GM23248 (cell line): ENCODE measurements at regions not wholly inside any gene's neighbourhood (a gene's known extent, or its start where the extent isn't known, plus 50 kb on each side); places are given as distances from the start of the nearest gene placed in this dataset.

Source experiments
- DNase-seq: peaks from one replicate; pipeline ENCODE4 v3.0.0-alpha.2; 2015
- H2AFZ ChIP-seq: fragments of 200-600 bp; sonication (generic); 2 replicates; pipeline ENCODE4 v1.6.1; 2016; ENCODE audit warnings: antibody characterized with exemption
- H3F3A ChIP-seq: fragments of 200-600 bp; sonication (generic); 2 replicates; pipeline ENCODE4 v1.6.1; 2016; ENCODE audit warnings: mild to moderate bottlenecking, antibody characterized with exemption, mixed run types; ENCODE audit not compliant: insufficient read depth
- H3K27ac ChIP-seq: fragments of 200-600 bp; sonication (generic); 2 replicates; pipeline ENCODE4 v1.5.1; 2016; ENCODE audit warnings: mild to moderate bottlenecking
- H3K27me3 ChIP-seq: fragments of 200-600 bp; sonication (generic); replicated peaks from 2 replicates; pipeline ENCODE4 v1.6.1; 2016; ENCODE audit warnings: mild to moderate bottlenecking; ENCODE audit not compliant: insufficient read depth
- H3K36me3 ChIP-seq: fragments of 200-600 bp; sonication (generic); 2 replicates; pipeline ENCODE4 v1.6.1; 2016; ENCODE audit warnings: low read depth, mild to moderate bottlenecking
- H3K4me1 ChIP-seq: fragments of 200-600 bp; sonication (generic); 2 replicates; pipeline ENCODE4 v1.6.1; 2016; ENCODE audit warnings: mild to moderate bottlenecking; ENCODE audit not compliant: insufficient read depth
- H3K4me2 ChIP-seq: fragments of 200-600 bp; sonication (generic); one replicate; pipeline ENCODE4 v1.6.1; 2016; ENCODE audit warnings: mild to moderate bottlenecking; ENCODE audit not compliant: unreplicated experiment
- H3K4me3 ChIP-seq: fragments of 200-600 bp; sonication (generic); 2 replicates; pipeline ENCODE4 v1.5.1; 2016; ENCODE audit warnings: mild to moderate bottlenecking
- H3K79me2 ChIP-seq: fragments of 200-600 bp; sonication (generic); 2 replicates; pipeline ENCODE4 v1.6.1; 2016; ENCODE audit warnings: mild to moderate bottlenecking; ENCODE audit not compliant: insufficient read depth
- H3K9ac ChIP-seq: fragments of 200-600 bp; sonication (generic); 2 replicates; pipeline ENCODE4 v1.6.1; 2016; ENCODE audit warnings: mild to moderate bottlenecking
- H3K9me2 ChIP-seq: fragments of 200-600 bp; sonication (generic); 2 replicates; pipeline ENCODE4 v1.6.1; 2016; ENCODE audit warnings: mixed run types, mild to moderate bottlenecking, moderate library complexity; ENCODE audit not compliant: insufficient read depth
- H3K9me3 ChIP-seq: fragments of 200-600 bp; sonication (generic); one replicate; pipeline ENCODE4 v1.6.1; 2017; ENCODE audit warnings: low read depth
- H4K20me1 ChIP-seq: fragments of 200-600 bp; sonication (generic); 2 replicates; pipeline ENCODE4 v1.6.0; 2016; ENCODE audit not compliant: insufficient read depth
- EZH2 ChIP-seq: fragments of 200-600 bp; sonication (generic); IDR thresholded peaks from 2 replicates; pipeline ENCODE4 v1.6.1; 2018; ENCODE audit warnings: antibody characterized with exemption, mild to moderate bottlenecking; ENCODE audit not compliant: insufficient read depth, poor library complexity, severe bottlenecking
- EZH2phosphoT487 ChIP-seq: fragments of 200-600 bp; sonication (generic); IDR thresholded peaks from 2 replicates; pipeline ENCODE4 v1.6.1; 2018; ENCODE audit warnings: antibody characterized with exemption, moderate library complexity, mild to moderate bottlenecking, low read depth; ENCODE audit not compliant: insufficient read depth
- WGBS, 2 experiments: methylation state at CpG; one replicate each; pipeline ENCODE4 v1.1.6; 2015 to 2017; ENCODE audit warnings: low lambda C conversion rate in 2 of 2, low coverage in 1 of 2; ENCODE audit errors: missing lambda C conversion rate in 2 of 2; 5-methylcytosine and 5-hydroxymethylcytosine counted together
- in situ Hi-C: fragments of 300-500 bp; cut with MboI; formaldehyde crosslinking; loops from 2 replicates; pipeline ENCODE4 v1.15.0; 2020

DNA sequence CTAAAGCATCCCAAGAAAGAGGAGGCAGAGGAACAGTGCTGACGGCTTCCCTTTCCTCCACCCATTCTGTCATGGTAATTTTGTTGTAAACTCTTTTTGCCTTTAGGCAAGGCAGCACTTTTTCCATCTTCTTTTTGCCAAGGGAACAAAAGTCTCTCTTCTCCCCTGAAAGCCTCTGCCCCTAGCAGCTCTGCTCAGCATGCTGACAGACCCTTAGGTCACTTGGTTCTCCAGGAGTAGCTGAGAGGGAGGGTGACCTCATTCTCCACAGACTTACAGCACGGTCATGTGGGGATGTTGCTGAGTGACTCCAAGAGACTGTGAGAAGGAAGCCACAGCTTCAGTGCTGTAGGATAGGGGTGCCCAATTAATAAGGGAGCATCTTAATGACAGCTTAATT is 81.1 kb upstream of the RALGAPA2 start:
- TF ChIP-seq EZH2phosphoT487, result no peak
- no peak for TF ChIP-seq EZH2
- Histone ChIP-seq H3K9me2 (no peaks in the 10 kb centered on the region), H3K36me3 (no peaks in the 10 kb centered on the region), H3K79me2 (no peaks in the 10 kb centered on the region), H3K27ac (no peak overlapping the region), H2AFZ (no peak overlapping the region), H3K4me3 (no peak overlapping the region), H3K4me1 (no peaks in the 10 kb centered on the region), H3K9ac (no peak overlapping the region), H3K9me3 (no peaks in the 10 kb centered on the region), H3K4me2 (no peak overlapping the region), H3K27me3 (no peaks in the 10 kb centered on the region), H4K20me1 (no peaks in the 10 kb centered on the region), H3F3A (no peaks in the 10 kb centered on the region)
- in situ Hi-C loops, result no loop called here
- DNase-seq, result no peak
- WGBS, 2 experiments, result 7 to 10% methylated on average over 2 of the region's 2 CpGs

- in situ Hi-C loops, result no loop called here
- Histone ChIP-seq H3K27ac (no peak overlapping the region), H3F3A (no peaks in the 10 kb centered on the region), H3K4me3 (no peak overlapping the region), H3K9me3 (no peaks in the 10 kb centered on the region), H3K9me2 (no peaks in the 10 kb centered on the region), H3K79me2 (no peaks in the 10 kb centered on the region), H3K27me3 (no peaks in the 10 kb centered on the region), H4K20me1 (no peaks in the 10 kb centered on the region), H3K4me2 (no peak overlapping the region), H3K9ac (no peak overlapping the region), H2AFZ (no peak overlapping the region), H3K4me1 (no peaks in the 10 kb centered on the region), H3K36me3 (no peaks in the 10 kb centered on the region)
- WGBS, 2 experiments, result 43% methylated on average over 14 of the region's 14 CpGs
- TF ChIP-seq EZH2phosphoT487 (no peak), EZH2 (no peak)
- no peak for DNase-seq
These were observed 79.5 kb upstream of the RALGAPA2 start for GRCh38 chr20:20791664-20792568.

DNA sequence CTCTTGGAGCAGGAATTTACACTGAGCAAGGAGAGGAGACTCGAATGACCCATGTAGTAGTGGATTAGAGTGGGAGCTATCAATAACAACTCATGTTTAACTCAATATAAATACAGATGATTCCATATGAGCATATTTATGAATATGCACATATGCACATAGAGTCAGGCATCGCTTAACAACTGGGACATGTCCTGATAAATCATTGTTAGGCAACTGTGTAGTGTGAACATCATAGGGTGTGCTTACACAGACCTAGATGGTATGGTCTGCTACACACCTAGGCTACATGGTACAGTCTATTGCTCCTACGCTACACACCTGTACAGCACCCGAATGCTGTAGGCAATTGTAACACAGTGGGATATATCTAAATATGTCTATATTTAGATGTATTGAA is 75.9 kb upstream of the RALGAPA2 start:
- H3F3A ChIP-seq, result no peaks in the 10 kb centered on the region
- no peaks in the 10 kb centered on the region for H3K9me3 ChIP-seq
- H2AFZ ChIP-seq, result no peak overlapping the region
- H3K27ac ChIP-seq, result no peak overlapping the region
- H3K4me2 ChIP-seq, result no peak overlapping the region
- in situ Hi-C loops, result no loop called here
- no peaks in the 10 kb centered on the region for H3K36me3 ChIP-seq
- no peak for DNase-seq
- H3K9me2 ChIP-seq, result no peaks in the 10 kb centered on the region
- no peaks in the 10 kb centered on the region for H3K27me3 ChIP-seq
- TF ChIP-seq EZH2 (no peak), EZH2phosphoT487 (no peak)
- WGBS, 2 experiments, result 28 to 30% methylated on average over 4 of the region's 4 CpGs
- no peaks in the 10 kb centered on the region for H3K4me1 ChIP-seq
- H3K4me3 ChIP-seq, result no peak overlapping the region
- no peaks in the 10 kb centered on the region for H3K79me2 ChIP-seq
- no peaks in the 10 kb centered on the region for H4K20me1 ChIP-seq
- H3K9ac ChIP-seq, result no peak overlapping the region

- Histone ChIP-seq H3K27me3 (no peaks in the 10 kb centered on the region), H3K27ac (no peak overlapping the region), H3K4me3 (no peak overlapping the region), H3K9me3 (no peaks in the 10 kb centered on the region), H2AFZ (no peak overlapping the region), H3K79me2 (no peaks in the 10 kb centered on the region), H4K20me1 (no peaks in the 10 kb centered on the region), H3F3A (no peaks in the 10 kb centered on the region), H3K36me3 (no peaks in the 10 kb centered on the region), H3K9me2 (no peaks in the 10 kb centered on the region), H3K9ac (no peak overlapping the region), H3K4me1 (no peaks in the 10 kb centered on the region), H3K4me2 (no peak overlapping the region)
- in situ Hi-C loops, result no loop called here
- no peak for DNase-seq
- TF ChIP-seq EZH2, result no peak
- no peak for TF ChIP-seq EZH2phosphoT487
- 17 to 26% methylated on average over 2 of the region's 2 CpGs for WGBS, 2 experiments
These were observed 74.0 kb upstream of the RALGAPA2 start for GRCh38 chr20:20786428-20786827.
